ENCODE measurements at regions not wholly inside any gene's neighbourhood (a gene's known extent, or its start where the extent isn't known, plus 50 kb on each side); places are given as distances from the start of the nearest gene placed in this dataset.
A peak's percentile ranks its signal among the peaks of the same experiment; 100 is the strongest.
"Not testable (repeated sequence)": the region's sequence is repeated elsewhere in the genome, so short reads cannot be mapped to it uniquely, and the experiment has no call there.

GRCh38 chr2:142286618-142287017, 155.8 kb upstream of the LRP1B start:
- peak; percentile 62 for TF ChIP-seq CTCF (IDR thresholded peaks at IDR 0.05; ENCODE audit: control insufficient read depth, extremely low read depth, insufficient read depth)
- peak; percentile 7 for DNase-seq (ENCODE audit: low read depth)
- H3K4me3 ChIP-seq (ENCODE audit: low read depth, low read length): no peak overlapping the region

GRCh38 chr2:142285480-142285879, 154.7 kb upstream of the LRP1B start:
- TF ChIP-seq CTCF (IDR thresholded peaks at IDR 0.05; ENCODE audit: control insufficient read depth, extremely low read depth, insufficient read depth): no peak
- no peak for DNase-seq (ENCODE audit: low read depth)
- no peak overlapping the region for H3K4me3 ChIP-seq (ENCODE audit: low read depth, low read length)

GRCh38 chr2:142284336-142284735, 153.5 kb upstream of the LRP1B start:
- H3K4me3 ChIP-seq (ENCODE audit: low read depth, low read length); DNase-seq (ENCODE audit: low read depth): not testable (repeated sequence)

- no peak for DNase-seq (ENCODE audit: low read depth)
- TF ChIP-seq CTCF (IDR thresholded peaks at IDR 0.05; ENCODE audit: control insufficient read depth, extremely low read depth, insufficient read depth): no peak
- H3K4me3 ChIP-seq (ENCODE audit: low read depth, low read length): no peak overlapping the region
Observed at GRCh38 chr2:142280831-142281230, 150.0 kb upstream of the LRP1B start.

- H3K4me3 ChIP-seq (ENCODE audit: low read depth, low read length): no peak overlapping the region
- no peak for DNase-seq (ENCODE audit: low read depth)
- TF ChIP-seq CTCF (IDR thresholded peaks at IDR 0.05; ENCODE audit: control insufficient read depth, extremely low read depth, insufficient read depth): no peak
Observed at GRCh38 chr2:142270990-142271389, 140.2 kb upstream of the LRP1B start.

- no peak for TF ChIP-seq CTCF (IDR thresholded peaks at IDR 0.05; ENCODE audit: control insufficient read depth, extremely low read depth, insufficient read depth)
- no peak for DNase-seq (ENCODE audit: low read depth)
- H3K4me3 ChIP-seq (ENCODE audit: low read depth, low read length): no peak overlapping the region
Observed at GRCh38 chr2:142270291-142270690, 139.5 kb upstream of the LRP1B start.

GRCh38 chr2:142259356-142259755, 128.5 kb upstream of the LRP1B start:
- TF ChIP-seq CTCF (IDR thresholded peaks at IDR 0.05; ENCODE audit: control insufficient read depth, extremely low read depth, insufficient read depth): no peak
- H3K4me3 ChIP-seq (ENCODE audit: low read depth, low read length): no peak overlapping the region
- no peak for DNase-seq (ENCODE audit: low read depth)

GRCh38 chr2:142254031-142254430, 123.2 kb upstream of the LRP1B start:
- no peak for DNase-seq (ENCODE audit: low read depth)
- TF ChIP-seq CTCF (IDR thresholded peaks at IDR 0.05; ENCODE audit: control insufficient read depth, extremely low read depth, insufficient read depth): no peak
- no peak overlapping the region for H3K4me3 ChIP-seq (ENCODE audit: low read depth, low read length)

All from LNCaP clone FGC (cell line).